NCI-H345 (cell line): ENCODE measurements at regions not wholly inside any gene's neighbourhood (a gene's known extent, or its start where the extent isn't known, plus 50 kb on each side); places are given as distances from the start of the nearest gene placed in this dataset.
"Not testable (repeated sequence)": the region's sequence is repeated elsewhere in the genome, so short reads cannot be mapped to it uniquely, and the experiment has no call there.

Source experiments
- DNase-seq: peaks from one replicate; lab custom pipeline; 2025; lab: John Stamatoyannopoulos, UW

DNA sequence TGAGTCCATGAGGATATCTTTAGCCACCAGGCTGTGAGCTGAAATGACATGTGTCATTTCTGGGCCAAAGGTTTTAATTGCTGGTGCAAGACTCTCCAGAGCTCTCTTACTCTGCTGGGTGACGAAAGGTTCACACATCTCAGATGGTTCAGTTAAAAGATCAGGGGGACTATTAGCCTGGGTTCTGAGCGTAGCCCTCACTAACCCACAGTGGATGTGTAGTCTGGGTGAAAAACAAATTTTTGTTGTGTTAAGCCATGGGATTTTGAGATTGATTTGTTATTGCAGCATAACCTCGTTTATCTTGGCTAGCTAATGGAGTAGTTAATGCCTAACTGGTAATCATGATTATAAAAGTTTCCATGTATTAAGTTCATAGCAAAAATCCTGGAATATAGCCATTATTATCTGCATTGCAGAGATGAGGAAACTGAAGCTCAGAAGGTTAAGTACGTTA lies 251.5 kb downstream of the RMST start:
- DNase-seq = no peak

DNA sequence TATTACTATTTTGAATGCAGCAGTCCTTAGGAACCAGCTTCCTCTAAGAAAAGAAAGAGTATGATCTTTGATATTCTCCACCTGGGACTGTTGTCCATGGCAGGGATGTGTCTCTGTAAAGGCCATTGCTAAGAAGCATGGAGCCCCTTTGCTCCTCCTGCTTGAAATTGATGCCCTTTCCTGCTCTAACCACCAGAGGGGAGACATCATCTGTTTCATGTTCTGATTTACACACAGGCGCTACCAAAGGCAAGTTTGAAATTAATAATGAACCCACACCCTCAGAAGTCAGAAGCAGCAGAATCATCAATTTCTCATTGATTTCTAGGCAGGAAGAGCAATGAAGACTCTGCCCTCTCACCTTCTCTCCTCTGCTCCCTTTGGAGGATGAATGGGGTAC lies 253.8 kb downstream of the RMST start:
- peak; percentile 17 for DNase-seq

DNA sequence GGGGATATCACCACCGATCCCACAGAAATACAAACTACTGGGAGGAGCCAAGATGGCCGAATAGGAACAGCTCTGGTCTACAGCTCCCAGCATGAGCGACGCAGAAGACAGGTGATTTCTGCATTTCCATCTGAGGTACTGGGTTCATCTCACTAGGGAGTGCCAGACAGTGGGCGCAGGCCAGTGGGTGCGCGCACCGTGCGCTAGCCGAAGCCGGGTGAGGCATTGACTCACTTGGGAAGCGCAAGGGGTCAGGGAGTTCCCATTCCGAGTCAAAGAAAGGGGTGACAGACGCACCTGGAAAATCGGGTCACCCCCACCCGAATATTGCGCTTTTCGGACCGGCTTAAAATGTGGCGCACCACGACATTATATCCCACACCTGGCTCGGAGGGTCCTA lies 261.2 kb downstream of the RMST start:
- not testable (repeated sequence) for DNase-seq

DNA sequence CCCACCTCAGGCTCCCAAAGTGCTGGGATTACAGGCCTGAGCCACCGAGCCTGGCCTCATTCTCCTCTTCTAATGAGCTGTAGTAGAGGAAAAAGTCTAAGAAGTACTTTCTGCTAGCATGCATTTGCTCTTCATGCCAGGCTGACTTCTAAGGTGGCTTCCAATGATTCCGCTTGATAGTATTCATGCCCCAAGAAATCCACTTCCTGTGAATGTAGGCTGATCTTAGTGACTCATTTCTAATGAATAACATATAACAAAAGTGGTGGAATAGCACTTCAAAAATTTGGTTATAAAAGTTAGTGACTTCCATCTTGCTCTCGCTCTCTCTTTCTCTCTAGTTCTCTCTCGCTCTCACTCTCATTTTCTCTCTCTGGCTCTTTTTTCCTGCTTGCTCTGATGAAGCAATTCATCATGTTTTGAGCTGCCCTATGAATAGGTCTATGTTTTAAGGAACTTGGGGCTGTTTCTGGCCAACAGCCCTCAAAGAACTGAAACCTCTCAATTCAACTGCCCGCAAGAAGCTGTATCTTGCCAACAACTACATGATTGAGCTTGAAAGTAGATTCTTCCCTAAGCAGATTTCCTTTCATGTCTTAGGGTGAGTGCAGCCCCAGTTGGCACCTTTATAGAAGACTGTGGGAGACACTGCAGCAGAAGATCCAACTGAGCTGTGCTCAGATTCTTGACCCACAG lies 282.9 kb downstream of the RMST start:
- DNase-seq = no peak

GRCh38 chr12:97748298-97748697 lies 285.7 kb downstream of the RMST start:
- peak; percentile 75 for DNase-seq

- no peak for DNase-seq
Observed at GRCh38 chr12:97751704-97752103, 289.1 kb downstream of the RMST start.

GRCh38 chr12:97752129-97752528 lies 289.5 kb downstream of the RMST start:
- no peak for DNase-seq

DNA sequence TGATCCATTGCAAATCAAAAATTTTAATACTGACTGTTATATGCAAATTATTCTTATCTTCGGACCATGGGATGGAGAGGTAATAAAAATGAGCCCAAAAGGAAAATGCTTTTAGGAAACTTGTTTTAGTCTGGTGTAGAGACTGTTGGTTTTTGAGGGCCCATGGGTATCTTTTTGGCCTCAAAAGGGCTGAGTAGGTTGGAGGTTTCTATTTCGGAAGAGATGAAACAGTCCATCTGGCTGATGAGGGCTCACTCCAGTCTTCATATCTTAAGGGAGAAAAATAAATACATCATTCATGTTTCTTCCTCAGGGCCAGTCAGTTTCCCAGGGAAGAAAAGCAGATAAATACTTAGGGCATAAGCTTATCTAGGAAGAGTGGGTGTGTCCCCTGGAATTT lies 290.7 kb downstream of the RMST start:
- no peak for DNase-seq

DNA sequence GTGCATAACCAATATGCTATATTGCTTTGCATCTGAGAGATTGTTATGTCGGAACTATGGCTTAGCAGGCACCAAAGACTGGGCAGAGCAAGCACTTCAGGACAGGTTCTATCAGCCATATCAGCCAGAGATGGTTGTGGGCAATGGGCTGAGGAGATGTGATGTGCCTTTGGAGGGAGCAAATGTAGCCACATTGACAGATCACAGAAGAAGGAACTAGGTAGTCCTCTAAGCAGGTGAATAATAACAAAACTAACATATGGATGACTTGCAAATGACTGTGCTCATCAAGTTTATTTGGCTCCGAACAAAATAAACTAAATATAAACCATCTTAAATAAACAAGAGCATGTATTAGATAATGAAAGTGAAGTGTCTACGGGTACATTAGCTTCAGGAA lies 291.7 kb downstream of the RMST start:
- DNase-seq = no peak

- DNase-seq = no peak
Observed at GRCh38 chr12:97756066-97756666, 293.6 kb downstream of the RMST start.

GRCh38 chr12:97756741-97757140 lies 294.1 kb downstream of the RMST start:
- DNase-seq = no peak

DNA sequence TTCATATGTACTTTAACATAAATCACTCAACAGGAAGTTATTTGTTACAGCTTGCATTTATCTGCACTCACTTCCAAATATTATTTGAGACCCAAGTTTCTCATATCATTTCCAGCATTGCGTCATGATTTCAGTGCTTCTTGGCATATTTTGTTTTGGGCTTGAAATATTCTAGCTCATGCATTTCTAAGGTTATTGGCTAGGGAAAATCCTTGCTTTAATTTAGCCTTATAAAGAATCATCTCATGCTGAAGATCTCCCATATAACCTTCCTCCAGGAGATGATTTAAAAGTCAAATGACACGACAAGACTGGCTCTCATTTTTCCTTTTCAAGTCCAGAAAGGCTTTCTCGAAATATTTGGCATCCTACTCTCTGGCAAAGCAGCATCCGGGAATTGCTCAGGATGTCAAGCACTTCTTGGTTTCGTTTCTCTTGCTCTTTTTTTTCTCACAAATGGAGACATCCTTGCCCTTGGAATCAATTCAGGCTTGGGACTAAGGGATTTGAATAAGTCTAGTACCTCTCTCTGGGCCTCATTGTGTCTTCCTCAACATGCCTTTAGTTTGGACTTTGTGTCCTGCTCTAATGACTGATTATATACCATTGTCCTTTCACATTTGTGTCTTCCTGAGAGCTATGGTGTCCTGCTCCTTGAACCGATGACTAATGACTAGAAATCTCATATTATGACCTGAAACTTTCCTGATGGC lies 295.0 kb downstream of the RMST start:
- no peak for DNase-seq

DNA sequence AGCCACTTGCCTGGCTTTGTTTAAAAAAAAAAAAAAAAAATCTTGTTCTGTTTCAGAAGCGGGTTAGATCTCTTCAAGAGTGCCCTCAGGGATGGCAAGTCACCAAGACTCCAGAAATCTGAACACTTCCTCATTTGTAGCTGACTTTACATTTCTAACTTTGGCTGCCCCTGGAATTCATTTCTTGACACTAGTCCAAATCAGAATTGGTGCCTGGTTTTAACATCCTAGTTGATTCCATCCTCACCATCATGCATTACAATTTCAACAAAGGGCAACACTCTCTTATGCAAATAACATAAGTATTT lies 295.5 kb downstream of the RMST start:
- DNase-seq = no peak

DNA sequence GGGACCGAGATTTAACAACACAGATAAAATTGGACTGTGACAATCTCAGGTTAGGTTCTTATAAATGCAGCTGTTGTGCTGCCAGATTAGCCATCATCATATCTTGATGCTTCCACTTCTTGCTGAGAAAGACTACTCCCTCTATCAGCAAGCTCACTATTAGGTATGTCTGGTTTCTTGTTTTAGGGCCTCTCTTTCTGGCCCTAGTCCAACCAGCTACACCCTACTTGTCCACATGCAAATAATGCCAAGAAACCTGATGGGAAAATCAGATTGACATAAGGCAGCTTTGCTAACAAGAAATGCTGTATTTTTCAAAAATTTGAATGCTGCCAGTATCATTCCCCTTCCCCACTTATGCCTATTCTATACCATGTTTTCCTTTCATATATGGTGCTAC lies 296.0 kb downstream of the RMST start:
- DNase-seq = no peak

GRCh38 chr12:97760601-97761000 lies 298.0 kb downstream of the RMST start:
- DNase-seq = no peak

DNA sequence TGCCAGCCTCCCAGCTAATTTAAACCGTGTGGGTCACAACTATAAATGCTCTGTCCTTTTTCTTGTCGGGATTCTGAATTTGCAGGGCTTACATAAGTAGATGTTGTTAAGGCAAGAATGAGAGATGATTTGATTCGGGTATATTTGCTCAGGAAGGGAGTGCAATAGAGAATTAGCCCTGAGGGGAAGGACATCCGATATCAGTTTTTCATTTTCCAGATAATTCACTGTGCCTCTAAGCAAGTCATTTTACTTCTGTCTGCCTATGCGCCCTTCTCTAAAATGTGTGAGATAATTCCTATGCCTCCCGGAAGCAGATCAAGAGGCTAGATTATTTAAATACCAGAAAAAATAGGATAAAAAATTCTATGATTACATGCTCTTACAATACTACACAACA lies 300.5 kb downstream of the RMST start:
- no peak for DNase-seq

- no peak for DNase-seq
Observed at GRCh38 chr12:97764700-97765099, 302.1 kb downstream of the RMST start.

DNA sequence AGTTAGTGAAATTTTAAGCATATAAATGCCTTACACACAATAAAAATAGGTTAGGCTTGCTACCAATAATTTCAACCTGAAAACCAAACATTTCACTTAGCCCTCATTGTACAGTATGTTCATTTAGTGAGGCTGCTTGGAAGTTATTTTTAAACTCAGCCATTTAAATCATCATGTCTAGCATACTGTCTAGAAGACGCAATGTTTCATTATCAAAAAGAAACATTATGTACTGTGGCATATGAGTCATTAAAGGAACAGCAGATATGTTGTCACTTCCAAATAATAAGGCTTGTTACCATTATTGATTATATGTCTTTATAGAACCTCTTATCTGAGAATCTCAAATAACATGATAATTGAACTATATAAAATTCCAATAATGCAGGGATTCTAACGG lies 304.7 kb downstream of the RMST start:
- DNase-seq = no peak

DNA sequence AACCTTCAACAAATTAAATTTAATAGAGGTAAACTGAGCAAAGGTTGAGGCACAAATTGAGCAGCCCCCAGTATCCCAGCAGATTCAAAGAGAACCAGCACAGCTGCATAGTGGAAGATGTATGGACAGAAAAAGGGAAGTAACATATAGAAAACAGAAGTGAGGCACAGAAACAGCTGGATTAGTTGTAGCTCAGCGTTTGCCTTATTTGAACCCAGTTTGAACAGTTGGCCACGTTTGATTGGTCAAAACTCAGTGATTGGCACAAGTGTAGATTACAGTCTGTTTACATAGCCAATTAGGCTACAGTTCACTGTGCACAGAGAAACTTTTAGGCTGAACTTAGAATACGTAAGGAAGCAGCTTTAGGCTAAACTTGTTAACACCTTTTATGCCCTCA lies 315.5 kb downstream of the RMST start:
- no peak for DNase-seq

DNA sequence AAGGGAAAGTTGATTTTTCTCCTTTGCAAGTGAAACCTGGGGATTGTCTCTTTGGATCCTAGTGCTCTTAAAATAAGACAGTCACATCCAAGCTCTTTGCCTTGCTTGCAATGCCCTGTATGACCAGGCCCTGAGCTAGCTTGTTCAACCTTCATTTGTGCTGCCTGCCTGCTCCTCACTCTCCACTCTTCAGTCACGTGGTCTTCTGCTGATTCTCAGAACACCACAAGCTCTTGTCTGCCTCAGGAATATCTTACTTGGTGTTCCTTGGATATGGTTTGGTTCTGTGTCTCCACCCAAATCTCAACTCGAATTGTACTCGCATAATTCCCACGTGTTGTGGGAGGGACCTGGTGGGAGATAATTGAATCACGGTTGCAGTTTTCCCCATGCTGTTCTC lies 318.7 kb downstream of the RMST start:
- no peak for DNase-seq

- no peak for DNase-seq
Observed at GRCh38 chr12:97784904-97785303, 322.3 kb downstream of the RMST start.

DNA sequence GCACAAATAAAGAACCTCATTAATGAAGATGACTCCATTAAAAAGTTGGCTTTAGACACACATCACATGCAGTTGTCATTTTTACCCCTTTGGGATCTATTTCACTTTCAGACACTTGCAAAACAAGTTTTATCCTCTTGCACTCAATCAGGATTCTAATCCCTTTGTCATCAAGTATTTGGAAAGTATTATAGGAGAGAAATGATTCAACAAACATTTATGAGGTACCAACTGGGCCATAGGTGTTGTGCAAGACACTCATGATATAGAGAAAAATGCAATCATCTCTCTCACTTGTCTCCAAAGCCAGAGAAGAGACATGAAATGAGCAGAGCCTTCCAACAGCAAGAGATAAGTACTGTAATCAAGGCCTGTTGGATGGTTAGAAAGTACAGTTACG lies 327.7 kb downstream of the RMST start:
- no peak for DNase-seq

DNA sequence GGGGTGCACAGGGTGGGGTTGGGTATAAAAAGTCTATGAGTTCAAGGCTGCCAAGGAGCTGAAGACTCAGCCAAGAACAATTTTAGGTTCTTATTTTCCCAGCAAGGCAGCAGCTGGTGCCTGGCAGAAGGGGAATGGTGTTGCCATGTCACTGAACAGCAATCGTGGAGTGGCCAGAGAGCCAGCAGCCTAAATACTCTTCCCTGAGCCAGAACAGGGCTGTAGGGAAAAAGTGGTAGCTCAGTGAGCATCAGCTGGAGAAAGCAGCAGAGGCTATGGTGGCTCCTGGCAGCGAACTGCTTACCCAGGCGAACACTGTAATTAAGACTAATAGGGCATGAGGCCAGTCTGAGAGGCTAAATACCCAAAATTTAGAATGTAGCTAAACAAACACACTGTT lies 334.9 kb downstream of the RMST start:
- DNase-seq = no peak

DNA sequence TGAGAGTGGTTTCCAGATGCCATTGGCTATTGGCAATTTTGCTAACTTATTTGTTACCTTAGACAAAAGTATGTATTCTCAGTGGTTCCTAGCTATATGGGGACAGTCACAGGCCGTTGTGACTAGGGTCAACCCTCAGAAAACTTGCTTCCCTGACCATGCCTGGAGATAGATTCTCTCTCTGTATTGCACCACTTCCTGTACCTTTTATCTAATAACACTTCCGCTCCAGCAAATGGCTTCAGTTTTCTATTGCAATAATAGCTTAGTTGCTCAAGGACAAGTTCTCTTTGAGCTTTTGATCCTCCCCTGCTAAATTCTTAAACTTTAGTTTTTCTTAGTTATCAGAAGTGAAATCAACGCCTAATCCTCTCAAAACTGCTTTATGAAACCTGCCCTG lies 338.0 kb downstream of the RMST start:
- DNase-seq = no peak
